HG03520 (cell line): ENCODE measurements at regions not wholly inside any gene's neighbourhood (a gene's known extent, or its start where the extent isn't known, plus 50 kb on each side); places are given as distances from the start of the nearest gene placed in this dataset.

Experiments
- ATAC-seq: cut with Tn5 transposase; IDR thresholded peaks from one replicate; pipeline ENCODE4 v1.9.1; 2021; ENCODE audit warnings: mild to moderate bottlenecking, moderate library complexity; ENCODE audit not compliant: unreplicated experiment

- peak; percentile 78 for ATAC-seq
These were observed 53.8 kb downstream of the IER5 start for GRCh38 chr1:181142096-181142958.

- no peak for ATAC-seq
These were observed 54.8 kb downstream of the IER5 start for GRCh38 chr1:181143102-181143859.

DNA sequence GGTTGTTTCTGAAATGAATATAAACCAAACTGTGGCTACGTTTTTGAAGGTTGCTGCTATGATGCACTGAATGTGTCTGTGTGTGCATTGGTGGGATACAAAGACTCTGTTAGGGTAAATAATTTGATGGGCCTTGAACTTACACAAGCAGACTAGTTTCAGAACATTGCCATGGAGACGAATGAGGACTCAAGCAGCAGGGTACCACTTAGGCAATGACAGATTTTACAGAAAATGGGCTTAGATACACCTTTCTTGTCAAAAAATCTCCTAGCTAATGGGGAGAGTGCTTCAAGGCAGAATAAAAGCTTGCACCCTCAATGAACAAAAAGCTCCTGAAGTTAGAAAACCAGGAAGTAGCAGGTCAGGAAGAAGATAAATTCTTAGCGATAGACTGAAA, 55.7 kb downstream of the IER5 start:
- no peak for ATAC-seq

DNA sequence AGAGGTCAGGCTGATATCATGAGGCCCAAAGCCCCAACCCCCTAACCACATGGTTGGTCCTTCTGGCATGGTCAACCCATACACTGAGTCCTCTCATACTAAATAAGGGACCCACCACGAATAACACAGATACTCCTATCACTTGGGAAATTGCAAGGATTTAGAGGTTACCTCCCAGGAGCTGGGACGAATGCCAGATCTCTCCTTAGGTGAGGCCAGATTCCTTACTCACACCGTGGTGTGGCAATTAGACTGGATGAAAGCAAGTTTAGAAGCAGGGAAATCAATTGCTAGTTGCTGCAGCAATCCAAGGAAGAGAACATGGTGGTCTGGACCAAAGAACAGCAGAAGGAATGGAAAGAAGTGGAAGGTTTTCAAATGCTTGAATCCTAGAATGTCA, 60.1 kb downstream of the IER5 start:
- ATAC-seq: no peak

GRCh38 chr1:181149326-181150125, 61.0 kb downstream of the IER5 start:
- ATAC-seq: peak; percentile 63

DNA sequence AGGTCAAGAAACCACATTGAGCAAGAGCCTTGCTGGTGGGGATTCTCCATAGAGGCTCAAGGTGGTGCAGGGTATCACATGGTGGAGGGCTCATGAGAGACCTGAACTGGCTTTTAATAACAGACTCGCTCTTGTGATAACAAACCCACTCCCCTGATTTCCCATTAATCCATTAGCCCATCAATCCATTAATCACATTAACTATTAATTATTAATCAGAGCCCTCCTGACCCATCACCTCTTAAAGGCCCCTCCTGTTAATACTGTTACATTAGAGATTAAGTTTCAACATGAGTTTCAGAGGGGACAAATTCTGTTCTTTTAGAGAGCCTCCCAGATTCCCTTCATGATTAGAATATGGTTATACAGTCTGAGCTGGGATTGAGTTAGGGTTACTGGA, 61.8 kb downstream of the IER5 start:
- no peak for ATAC-seq

DNA sequence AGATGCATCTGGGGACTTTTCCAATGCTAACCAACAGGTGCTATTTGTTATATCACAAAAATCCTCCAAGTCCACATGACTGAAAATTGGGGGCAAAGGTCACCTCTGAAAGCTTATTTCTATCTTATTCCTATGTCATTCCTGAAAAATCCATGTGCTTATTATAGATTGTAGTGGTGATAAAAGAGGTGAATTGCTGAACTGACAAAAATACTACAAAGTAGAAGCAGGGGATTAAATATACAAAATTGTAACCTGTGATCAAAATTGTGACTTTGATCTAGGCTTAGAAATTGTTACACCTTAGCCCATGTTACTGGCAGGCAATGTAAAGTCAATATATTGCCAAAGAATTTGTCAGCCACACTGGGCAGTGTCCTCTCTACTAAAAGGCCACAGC, 62.3 kb downstream of the IER5 start:
- no peak for ATAC-seq

DNA sequence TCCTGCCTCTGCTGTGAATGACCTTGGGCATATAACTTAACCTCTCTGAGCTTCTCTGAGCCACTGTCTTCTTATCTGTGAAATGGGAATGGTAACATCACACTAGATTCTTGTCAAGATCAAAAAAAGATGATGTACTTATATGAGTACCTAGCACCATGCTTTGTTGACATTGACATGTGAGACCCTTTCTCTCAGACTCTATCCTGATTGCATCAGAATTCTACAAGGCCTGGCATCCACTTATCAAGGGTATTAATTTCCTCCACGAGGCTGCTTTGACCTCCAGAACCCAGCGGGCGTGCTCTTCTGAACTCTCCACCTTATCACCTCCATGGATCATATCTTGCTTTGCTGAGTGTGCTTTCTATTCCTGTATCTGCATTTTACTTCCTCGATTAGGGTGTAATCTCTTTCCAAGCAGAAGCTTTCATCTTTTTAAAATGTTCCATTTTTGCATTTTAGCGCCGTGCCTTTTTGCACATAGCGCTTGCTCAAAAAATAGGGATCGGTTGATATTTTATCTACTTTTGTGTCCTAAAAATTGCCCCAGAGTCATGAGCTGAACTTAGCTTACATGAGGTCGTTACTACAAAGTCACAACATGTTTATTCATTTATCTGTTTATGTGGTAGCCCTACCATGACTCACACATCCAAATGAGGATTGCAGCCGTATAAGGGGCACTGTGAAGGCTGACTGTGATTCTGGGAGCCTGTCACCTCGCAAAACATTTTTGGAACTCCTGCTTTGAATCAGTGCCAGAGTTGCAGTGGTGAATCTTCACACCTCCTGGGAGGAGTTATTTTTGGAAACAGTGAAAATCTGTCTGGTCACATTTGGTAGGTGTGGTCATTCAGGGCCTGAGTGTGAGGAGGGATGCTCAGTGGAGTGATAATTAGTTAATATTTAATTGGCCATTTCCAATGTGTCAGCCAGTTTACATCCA, 63.2 kb downstream of the IER5 start:
- no peak for ATAC-seq

GRCh38 chr1:181152892-181153633, 64.6 kb downstream of the IER5 start:
- peak; percentile 78 for ATAC-seq

DNA sequence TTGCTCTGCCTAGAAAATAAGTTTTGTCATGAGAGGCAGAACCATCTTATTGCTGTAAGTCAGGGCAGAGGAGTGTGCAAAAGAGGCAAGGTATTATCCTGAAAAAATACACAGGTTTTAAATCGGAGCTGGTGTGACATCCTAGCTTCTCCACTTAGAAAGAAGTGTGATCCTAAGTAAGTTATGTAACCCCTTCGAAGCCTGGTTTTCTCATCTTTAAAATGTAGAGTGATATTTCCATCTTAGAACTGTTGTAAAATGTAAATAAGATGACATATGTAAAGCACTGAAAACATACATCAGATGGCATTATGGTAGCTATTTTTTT, 65.1 kb downstream of the IER5 start:
- no peak for ATAC-seq

GRCh38 chr1:181155339-181155738, 66.8 kb downstream of the IER5 start:
- ATAC-seq: no peak

GRCh38 chr1:181159451-181160140, 71.1 kb downstream of the IER5 start:
- no peak for ATAC-seq

DNA sequence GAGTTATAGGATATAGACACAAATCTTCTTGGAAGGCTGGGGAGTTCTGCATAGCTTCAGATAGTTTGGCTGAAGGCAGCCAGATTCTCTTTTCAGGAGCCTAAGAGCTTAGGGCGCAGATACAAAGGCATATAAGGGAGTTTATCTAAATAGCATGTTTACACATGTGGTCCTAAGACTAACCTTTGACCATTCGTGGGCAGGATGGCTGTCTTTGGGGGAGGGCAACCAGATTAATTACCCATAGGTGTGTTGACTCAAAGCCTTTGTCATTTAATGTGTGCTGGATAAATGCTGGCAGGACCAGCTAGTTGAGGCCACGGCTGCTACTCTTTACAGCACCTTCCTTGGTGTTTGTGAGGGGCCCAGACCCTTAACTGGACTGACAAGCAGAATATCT, 71.8 kb downstream of the IER5 start:
- no peak for ATAC-seq

GRCh38 chr1:181160998-181161870, 72.7 kb downstream of the IER5 start:
- ATAC-seq: no peak

GRCh38 chr1:181163662-181164061, 75.2 kb downstream of the IER5 start:
- no peak for ATAC-seq

GRCh38 chr1:181166377-181167196, 78.1 kb downstream of the IER5 start:
- peak; percentile 95 for ATAC-seq

- no peak for ATAC-seq
These were observed 80.9 kb downstream of the IER5 start for GRCh38 chr1:181169281-181169865.
